ENCODE measurements at regions not wholly inside any gene's neighbourhood (a gene's known extent, or its start where the extent isn't known, plus 50 kb on each side); places are given as distances from the start of the nearest gene placed in this dataset.
"Not testable (repeated sequence)": the region's sequence is repeated elsewhere in the genome, so short reads cannot be mapped to it uniquely, and the experiment has no call there.

GRCh38 chr2:87263868-87264518 lies 242.3 kb upstream of the PLGLB1 start:
- not testable (repeated sequence) for DNase-seq (ENCODE audit: low read depth in 2 of 2)

GRCh38 chr2:87275192-87275591 lies 253.5 kb upstream of the PLGLB1 start:
- DNase-seq (ENCODE audit: low read depth in 2 of 2), result not testable (repeated sequence)

- DNase-seq (ENCODE audit: low read depth in 2 of 2), result not testable (repeated sequence)
Measured at GRCh38 chr2:87275974-87276629, 254.5 kb upstream of the PLGLB1 start.

GRCh38 chr2:87276673-87277072 lies 255.0 kb upstream of the PLGLB1 start:
- not testable (repeated sequence) for DNase-seq (ENCODE audit: low read depth in 2 of 2)

- DNase-seq (ENCODE audit: low read depth in 2 of 2), result not testable (repeated sequence)
Measured at GRCh38 chr2:87277734-87278133, 256.1 kb upstream of the PLGLB1 start.

- not testable (repeated sequence) for DNase-seq (ENCODE audit: low read depth in 2 of 2)
Measured at GRCh38 chr2:87280596-87281355, 259.1 kb upstream of the PLGLB1 start.

- DNase-seq (ENCODE audit: low read depth in 2 of 2), result not testable (repeated sequence)
Measured at GRCh38 chr2:87283735-87284470, 262.3 kb upstream of the PLGLB1 start.

GRCh38 chr2:87284471-87284772 lies 262.8 kb upstream of the PLGLB1 start:
- DNase-seq (ENCODE audit: low read depth in 2 of 2), result not testable (repeated sequence)

GRCh38 chr2:87285139-87285538 lies 263.5 kb upstream of the PLGLB1 start:
- not testable (repeated sequence) for DNase-seq (ENCODE audit: low read depth in 2 of 2)

- not testable (repeated sequence) for DNase-seq (ENCODE audit: low read depth in 2 of 2)
Measured at GRCh38 chr2:87290566-87291307, 269.1 kb upstream of the PLGLB1 start.

GRCh38 chr2:87291400-87292200 lies 270.0 kb upstream of the PLGLB1 start:
- DNase-seq (ENCODE audit: low read depth in 2 of 2), result not testable (repeated sequence)

GRCh38 chr2:87293931-87294594 lies 272.4 kb upstream of the PLGLB1 start:
- not testable (repeated sequence) for DNase-seq (ENCODE audit: low read depth in 2 of 2)

GRCh38 chr2:87295135-87295534 lies 273.5 kb upstream of the PLGLB1 start:
- DNase-seq (ENCODE audit: low read depth in 2 of 2), result not testable (repeated sequence)

- DNase-seq (ENCODE audit: low read depth in 2 of 2), result not testable (repeated sequence)
Measured at GRCh38 chr2:87301349-87301748, 279.7 kb upstream of the PLGLB1 start.

- DNase-seq (ENCODE audit: low read depth in 2 of 2), result not testable (repeated sequence)
Measured at GRCh38 chr2:87301871-87302270, 280.2 kb upstream of the PLGLB1 start.

GRCh38 chr2:87308621-87309020 lies 287.0 kb upstream of the PLGLB1 start:
- not testable (repeated sequence) for DNase-seq (ENCODE audit: low read depth in 2 of 2)

- DNase-seq (ENCODE audit: low read depth in 2 of 2), result not testable (repeated sequence)
Measured at GRCh38 chr2:87309785-87310184, 288.1 kb upstream of the PLGLB1 start.

GRCh38 chr2:87311896-87312441 lies 290.3 kb upstream of the PLGLB1 start:
- DNase-seq (ENCODE audit: low read depth in 2 of 2), result not testable (repeated sequence)

- DNase-seq (ENCODE audit: low read depth in 2 of 2), result not testable (repeated sequence)
Measured at GRCh38 chr2:87314622-87315021, 293.0 kb upstream of the PLGLB1 start.
